Activated naive CD4-positive, alpha-beta T cell treated with anti-CD3 and anti-CD28 coated beads, Interleukin-2, amount 50 U/mL, for 72 hours (primary cell): ENCODE measurements at regions not wholly inside any gene's neighbourhood (a gene's known extent, or its start where the extent isn't known, plus 50 kb on each side); places are given as distances from the start of the nearest gene placed in this dataset.
"Not testable (repeated sequence)": the region's sequence is repeated elsewhere in the genome, so short reads cannot be mapped to it uniquely, and the experiment has no call there.

Experiments used
- ATAC-seq, 2 donors: fragments of 150-1000 bp; cut with Tn5 transposase; 2 replicates each; pipeline ENCODE4 v1.10.0; 2021; ENCODE audit warnings: mild to moderate bottlenecking in 2 of 2, moderate library complexity in 2 of 2
- DNase-seq, 2 donors: peaks; one replicate each; pipeline ENCODE4 v3.0.0; 2021 to 2022; ENCODE audit warnings: low spot score in 2 of 2
- H3K27ac Mint-ChIP-seq, 2 donors: one replicate each; pipeline ENCODE4 v1.8.0; 2022; ENCODE audit warnings: mild to moderate bottlenecking in 2 of 2, mixed read lengths in 2 of 2
- H3K36me3 Mint-ChIP-seq, 2 donors: one replicate each; pipeline ENCODE4 v1.8.0; 2022; ENCODE audit warnings: mixed read lengths in 2 of 2
- H3K9me3 Mint-ChIP-seq, 2 donors: one replicate each; pipeline ENCODE4 v1.8.0; 2022; ENCODE audit warnings: mixed read lengths in 2 of 2

- H3K9me3 Mint-ChIP-seq: no peaks in the 10 kb centered on the region
- H3K36me3 Mint-ChIP-seq: no peaks in the 10 kb centered on the region
- H3K27ac Mint-ChIP-seq: no peak overlapping the region
- DNase-seq (no peak), ATAC-seq (no peak)
Observed at GRCh38 chr11:134943544-134943943, 531.5 kb upstream of the B3GAT1 start.

GRCh38 chr11:134942681-134943080, 530.6 kb upstream of the B3GAT1 start:
- H3K9me3 Mint-ChIP-seq: no peaks in the 10 kb centered on the region
- ATAC-seq (no peak), DNase-seq (no peak)
- no peaks in the 10 kb centered on the region for H3K36me3 Mint-ChIP-seq
- H3K27ac Mint-ChIP-seq: no peak overlapping the region

GRCh38 chr11:134941936-134942600, 530.0 kb upstream of the B3GAT1 start:
- H3K9me3 Mint-ChIP-seq, H3K36me3 Mint-ChIP-seq, ATAC-seq, H3K27ac Mint-ChIP-seq: not testable (repeated sequence)
- peak in 1 of 2 donors; percentile 9 for DNase-seq

- no peak for DNase-seq
- no peak overlapping the region for H3K27ac Mint-ChIP-seq
- no peaks in the 10 kb centered on the region for H3K36me3 Mint-ChIP-seq
- no peak for ATAC-seq
- H3K9me3 Mint-ChIP-seq: no peaks in the 10 kb centered on the region
Observed at GRCh38 chr11:134941326-134941725, 529.3 kb upstream of the B3GAT1 start.

- Mint-ChIP-seq H3K27ac (no peak overlapping the region), H3K9me3 (no peaks in the 10 kb centered on the region), H3K36me3 (no peaks in the 10 kb centered on the region)
- ATAC-seq (no peak), DNase-seq (no peak)
Observed at GRCh38 chr11:134940441-134941126, 528.5 kb upstream of the B3GAT1 start.

- Mint-ChIP-seq H3K9me3 (no peaks in the 10 kb centered on the region), H3K27ac (no peak overlapping the region), H3K36me3 (no peaks in the 10 kb centered on the region)
- ATAC-seq (no peak), DNase-seq (no peak)
Observed at GRCh38 chr11:134939905-134940304, 527.9 kb upstream of the B3GAT1 start.

GRCh38 chr11:134939031-134939430, 527.0 kb upstream of the B3GAT1 start:
- no peak for ATAC-seq
- DNase-seq: no peak
- Mint-ChIP-seq H3K36me3 (no peaks in the 10 kb centered on the region), H3K27ac (no peak overlapping the region), H3K9me3 (no peaks in the 10 kb centered on the region)

GRCh38 chr11:134938212-134938611, 526.2 kb upstream of the B3GAT1 start:
- no peak overlapping the region for H3K27ac Mint-ChIP-seq
- no peak for ATAC-seq
- H3K9me3 Mint-ChIP-seq: no peaks in the 10 kb centered on the region
- DNase-seq: no peak
- no peaks in the 10 kb centered on the region for H3K36me3 Mint-ChIP-seq

GRCh38 chr11:134937193-134937592, 525.2 kb upstream of the B3GAT1 start:
- not testable (repeated sequence) for H3K36me3 Mint-ChIP-seq, H3K9me3 Mint-ChIP-seq, DNase-seq, H3K27ac Mint-ChIP-seq, ATAC-seq

GRCh38 chr11:134932761-134933160, 520.7 kb upstream of the B3GAT1 start:
- Mint-ChIP-seq H3K36me3 (no peaks in the 10 kb centered on the region), H3K9me3 (peaks cover 0 to 6% of the 10 kb centered on the region in 2 donors), H3K27ac (no peak overlapping the region)
- no peak for DNase-seq
- ATAC-seq: no peak

- H3K27ac Mint-ChIP-seq: no peak overlapping the region
- no peaks in the 10 kb centered on the region for H3K36me3 Mint-ChIP-seq
- H3K9me3 Mint-ChIP-seq: peaks cover 5 to 11% of the 10 kb centered on the region in 2 donors
- no peak for DNase-seq
- ATAC-seq: no peak
Observed at GRCh38 chr11:134925432-134925831, 513.4 kb upstream of the B3GAT1 start.

GRCh38 chr11:134923441-134923840, 511.4 kb upstream of the B3GAT1 start:
- ATAC-seq (no peak), DNase-seq (no peak)
- no peak overlapping the region for H3K27ac Mint-ChIP-seq
- H3K36me3 Mint-ChIP-seq: no peaks in the 10 kb centered on the region
- H3K9me3 Mint-ChIP-seq: peaks cover 5 to 8% of the 10 kb centered on the region in 2 donors

GRCh38 chr11:134921938-134922337, 509.9 kb upstream of the B3GAT1 start:
- H3K27ac Mint-ChIP-seq: no peak overlapping the region
- H3K36me3 Mint-ChIP-seq: no peaks in the 10 kb centered on the region
- peaks cover 5% of the 10 kb centered on the region in 2 donors for H3K9me3 Mint-ChIP-seq
- no peak for ATAC-seq
- no peak for DNase-seq

GRCh38 chr11:134920851-134921608, 509.0 kb upstream of the B3GAT1 start:
- Mint-ChIP-seq H3K27ac (no peak overlapping the region), H3K9me3 (peaks cover 5% of the 10 kb centered on the region in 2 donors), H3K36me3 (no peaks in the 10 kb centered on the region)
- ATAC-seq: no peak
- DNase-seq: no peak

GRCh38 chr11:134916421-134917213, 504.6 kb upstream of the B3GAT1 start:
- no peaks in the 10 kb centered on the region for H3K9me3 Mint-ChIP-seq
- DNase-seq (no peak), ATAC-seq (no peak)
- H3K27ac Mint-ChIP-seq: no peak overlapping the region
- no peaks in the 10 kb centered on the region for H3K36me3 Mint-ChIP-seq

- DNase-seq (no peak), ATAC-seq (no peak)
- H3K27ac Mint-ChIP-seq: no peak overlapping the region
- H3K36me3 Mint-ChIP-seq: no peaks in the 10 kb centered on the region
- no peaks in the 10 kb centered on the region for H3K9me3 Mint-ChIP-seq
Observed at GRCh38 chr11:134915881-134916280, 503.8 kb upstream of the B3GAT1 start.

- ATAC-seq (no peak), DNase-seq (no peak)
- no peaks in the 10 kb centered on the region for H3K9me3 Mint-ChIP-seq
- no peaks in the 10 kb centered on the region for H3K36me3 Mint-ChIP-seq
- no peak overlapping the region for H3K27ac Mint-ChIP-seq
Observed at GRCh38 chr11:134915212-134915611, 503.2 kb upstream of the B3GAT1 start.
